MM.1S (cell line): ENCODE measurements at regions not wholly inside any gene's neighbourhood (a gene's known extent, or its start where the extent isn't known, plus 50 kb on each side); places are given as distances from the start of the nearest gene placed in this dataset.

ENCODE experiments used
- DNase-seq: peaks from one replicate; pipeline ENCODE4 v3.0.0-alpha.2; 2015
- H2AFZ ChIP-seq: fragments of 300-600 bp; sonication (generic); 2 replicates; pipeline ENCODE4 v1.6.0; 2016; ENCODE audit warnings: antibody characterized with exemption, low read length
- H3F3A ChIP-seq: fragments of 300-600 bp; sonication (generic); 2 replicates; pipeline ENCODE4 v1.6.1; 2016; ENCODE audit warnings: mild to moderate bottlenecking, antibody characterized with exemption, low read length, moderate library complexity, mixed read lengths; ENCODE audit not compliant: insufficient read depth
- H3K27ac ChIP-seq: fragments of 300-600 bp; sonication (generic); 2 replicates; pipeline ENCODE4 v1.5.1; 2016; ENCODE audit warnings: mild to moderate bottlenecking, low read length
- H3K27me3 ChIP-seq: fragments of 300-600 bp; sonication (generic); replicated peaks from 2 replicates; pipeline ENCODE4 v1.6.0; 2016; ENCODE audit warnings: low read length; ENCODE audit not compliant: insufficient read depth
- H3K36me3 ChIP-seq: fragments of 300-600 bp; sonication (generic); replicated peaks from 2 replicates; pipeline ENCODE4 v1.6.1; 2016; ENCODE audit warnings: mild to moderate bottlenecking, low read length, mixed read lengths; ENCODE audit not compliant: insufficient read depth
- H3K4me1 ChIP-seq: fragments of 300-600 bp; sonication (generic); 2 replicates; pipeline ENCODE4 v1.6.1; 2016; ENCODE audit warnings: low read length, mixed read lengths
- H3K4me2 ChIP-seq: fragments of 300-600 bp; sonication (generic); 2 replicates; pipeline ENCODE4 v1.6.0; 2016; ENCODE audit warnings: low read depth, low read length
- H3K4me3 ChIP-seq: fragments of 300-600 bp; sonication (generic); 2 replicates; pipeline ENCODE4 v1.5.1; 2016; ENCODE audit warnings: low read length, mixed read lengths
- H3K79me2 ChIP-seq: fragments of 300-600 bp; sonication (generic); 2 replicates; pipeline ENCODE4 v1.6.1; 2016; ENCODE audit warnings: mixed run types, low read length, mixed read lengths
- H3K9ac ChIP-seq: fragments of 300-600 bp; sonication (generic); 2 replicates; pipeline ENCODE4 v1.6.1; 2016; ENCODE audit warnings: low read length, mixed read lengths
- H3K9me2 ChIP-seq: fragments of 300-600 bp; sonication (generic); replicated peaks from 2 replicates; pipeline ENCODE4 v1.6.1; 2016; ENCODE audit warnings: mild to moderate bottlenecking, low read length, mixed read lengths; ENCODE audit not compliant: insufficient read depth
- H3K9me3 ChIP-seq: fragments of 300-600 bp; sonication (generic); replicated peaks from 2 replicates; pipeline ENCODE4 v1.6.1; 2016; ENCODE audit warnings: mild to moderate bottlenecking, low read length, mixed read lengths; ENCODE audit not compliant: insufficient read depth
- H4K20me1 ChIP-seq: fragments of 300-600 bp; sonication (generic); 2 replicates; pipeline ENCODE4 v1.6.1; 2016; ENCODE audit warnings: mild to moderate bottlenecking, low read length, moderate library complexity, mixed read lengths; ENCODE audit not compliant: insufficient read depth
- CTCF ChIP-seq: fragments of 300-600 bp; sonication (generic); IDR thresholded peaks from 2 replicates; pipeline ENCODE4 v1.5.1; 2016; ENCODE audit warnings: antibody characterized with exemption, low read length, mixed read lengths
- EZH2 ChIP-seq: fragments of 300-600 bp; sonication (generic); optimal IDR thresholded peaks from 2 replicates; pipeline ENCODE3; 2017; ENCODE audit warnings: low read depth, mild to moderate bottlenecking, antibody characterized with exemption, low read length, mixed read lengths
- EZH2phosphoT487 ChIP-seq: fragments of 300-600 bp; sonication (generic); IDR thresholded peaks from 2 replicates; pipeline ENCODE4 v1.6.1; 2018; ENCODE audit warnings: antibody characterized with exemption, low read length

- Histone ChIP-seq H3K27me3 (no peaks in the 10 kb centered on the region), H3K27ac (no peak overlapping the region), H3K36me3 (no peaks in the 10 kb centered on the region), H4K20me1 (no peaks in the 10 kb centered on the region), H3F3A (no peaks in the 10 kb centered on the region), H2AFZ (no peak overlapping the region), H3K4me3 (no peak overlapping the region), H3K9me3 (no peaks in the 10 kb centered on the region), H3K79me2 (no peaks in the 10 kb centered on the region), H3K9me2 (no peaks in the 10 kb centered on the region), H3K9ac (no peak overlapping the region), H3K4me2 (no peak overlapping the region), H3K4me1 (no peaks in the 10 kb centered on the region)
- DNase-seq = no peak
- TF ChIP-seq CTCF (no peak), EZH2 (no peak), EZH2phosphoT487 (no peak)
Observed at GRCh38 chr5:96610747-96611146, 51.4 kb upstream of the CAST start.

DNA sequence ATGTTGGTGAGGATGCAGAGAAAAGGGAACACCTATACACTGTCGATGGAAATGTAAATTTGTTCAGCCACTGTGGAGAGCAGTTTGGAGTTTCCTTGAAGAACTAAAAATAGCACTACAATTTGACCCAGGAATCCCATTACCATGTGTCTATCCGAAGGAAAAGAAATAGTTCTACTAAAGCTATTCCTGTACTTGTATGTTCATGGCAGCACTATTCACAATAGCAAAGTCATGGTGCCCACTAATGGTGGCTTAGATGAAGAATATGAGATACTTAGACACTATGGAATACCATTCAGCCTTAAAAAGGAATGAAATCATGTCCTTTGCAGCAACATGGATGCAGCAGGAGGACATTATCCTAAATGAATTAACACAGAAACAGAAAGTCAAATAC, 50.2 kb upstream of the CAST start:
- TF ChIP-seq EZH2phosphoT487 (no peak), EZH2 (no peak), CTCF (no peak)
- no peaks in the 10 kb centered on the region for H4K20me1 ChIP-seq
- no peak overlapping the region for H3K27ac ChIP-seq
- no peaks in the 10 kb centered on the region for H3K36me3 ChIP-seq
- H3F3A ChIP-seq = no peaks in the 10 kb centered on the region
- DNase-seq = no peak
- H3K4me1 ChIP-seq = no peaks in the 10 kb centered on the region
- no peak overlapping the region for H3K4me3 ChIP-seq
- no peak overlapping the region for H2AFZ ChIP-seq
- no peaks in the 10 kb centered on the region for H3K9me2 ChIP-seq
- no peaks in the 10 kb centered on the region for H3K79me2 ChIP-seq
- H3K9me3 ChIP-seq = no peaks in the 10 kb centered on the region
- H3K27me3 ChIP-seq = no peaks in the 10 kb centered on the region
- H3K9ac ChIP-seq = no peak overlapping the region
- no peak overlapping the region for H3K4me2 ChIP-seq
